ENCODE measurements at regions not wholly inside any gene's neighbourhood (a gene's known extent, or its start where the extent isn't known, plus 50 kb on each side); places are given as distances from the start of the nearest gene placed in this dataset.
"Not testable (repeated sequence)": the region's sequence is repeated elsewhere in the genome, so short reads cannot be mapped to it uniquely, and the experiment has no call there.

DNA sequence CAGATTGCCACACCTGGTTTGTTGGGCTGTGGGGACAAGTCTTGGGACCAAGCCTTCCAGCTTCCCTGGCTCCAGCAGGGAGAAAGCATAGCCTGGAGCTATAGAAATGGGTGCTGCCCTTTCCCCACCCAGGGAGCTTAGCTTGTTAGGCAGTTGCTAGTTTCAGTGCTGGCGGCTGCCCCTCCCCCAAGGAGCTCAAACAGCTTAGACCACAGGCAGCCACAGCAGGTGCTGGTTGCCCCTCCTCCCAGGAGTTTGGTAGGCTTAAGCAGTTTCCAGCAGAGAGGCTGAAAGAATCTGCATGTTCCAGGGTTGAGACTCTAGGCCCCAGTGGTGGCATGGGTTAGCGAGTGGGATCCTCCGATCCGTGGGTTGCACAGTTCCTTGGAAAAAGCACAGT is 889.7 kb downstream of the IGSF11 start:
- DNase-seq = no peak

DNA sequence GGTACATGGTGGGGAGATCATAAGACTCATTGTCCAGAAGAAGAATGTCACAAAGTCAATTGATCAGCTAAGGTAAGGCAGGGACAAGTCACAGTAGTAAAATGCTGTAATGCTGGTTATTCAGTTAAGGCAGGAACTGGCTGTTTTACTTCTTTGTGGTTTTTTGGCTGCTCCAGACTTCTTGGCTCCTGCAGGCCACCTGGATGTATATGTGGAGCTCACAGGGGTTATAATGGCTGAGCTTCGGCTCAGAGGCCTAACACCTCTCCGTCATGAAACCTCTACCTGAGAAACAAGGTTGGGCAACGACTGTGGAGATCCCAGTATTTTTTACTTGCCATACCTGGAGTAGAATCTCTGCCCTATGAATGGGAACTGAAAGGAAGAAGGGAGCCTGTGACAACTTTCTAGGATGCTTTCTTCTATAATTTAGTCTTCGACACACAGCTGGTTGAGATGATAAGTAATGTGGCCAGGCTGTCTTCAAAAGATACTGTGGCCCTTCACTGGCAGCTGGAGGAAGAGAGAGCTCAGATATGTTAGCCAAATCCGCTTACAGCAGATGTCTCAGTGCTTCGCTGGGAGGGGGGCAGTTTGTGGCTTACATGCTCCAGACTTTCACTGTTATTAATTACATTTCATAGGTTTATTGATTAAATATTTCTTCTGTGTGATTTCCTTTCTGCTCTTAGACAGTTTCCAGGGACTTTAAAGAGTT is 887.8 kb downstream of the IGSF11 start:
- no peak for DNase-seq

DNA sequence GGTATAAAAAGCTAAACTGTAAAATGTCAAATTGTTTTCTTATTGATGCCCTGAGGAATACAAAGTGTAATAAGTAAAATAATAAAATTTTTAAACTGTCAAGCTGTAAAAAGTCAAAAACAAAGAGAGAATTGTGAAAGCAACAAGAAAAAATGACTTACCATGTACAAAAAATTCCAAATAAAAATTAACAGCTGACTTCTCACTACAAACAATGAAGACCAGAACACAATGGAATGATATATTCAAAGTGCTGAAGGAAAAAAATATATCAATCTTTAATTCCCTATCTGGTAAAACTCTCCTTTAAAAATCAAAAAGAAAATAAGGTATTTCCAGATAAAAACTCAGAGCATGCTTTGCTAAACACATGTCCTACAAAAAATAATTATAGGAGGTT is 883.5 kb downstream of the IGSF11 start:
- DNase-seq = no peak

DNA sequence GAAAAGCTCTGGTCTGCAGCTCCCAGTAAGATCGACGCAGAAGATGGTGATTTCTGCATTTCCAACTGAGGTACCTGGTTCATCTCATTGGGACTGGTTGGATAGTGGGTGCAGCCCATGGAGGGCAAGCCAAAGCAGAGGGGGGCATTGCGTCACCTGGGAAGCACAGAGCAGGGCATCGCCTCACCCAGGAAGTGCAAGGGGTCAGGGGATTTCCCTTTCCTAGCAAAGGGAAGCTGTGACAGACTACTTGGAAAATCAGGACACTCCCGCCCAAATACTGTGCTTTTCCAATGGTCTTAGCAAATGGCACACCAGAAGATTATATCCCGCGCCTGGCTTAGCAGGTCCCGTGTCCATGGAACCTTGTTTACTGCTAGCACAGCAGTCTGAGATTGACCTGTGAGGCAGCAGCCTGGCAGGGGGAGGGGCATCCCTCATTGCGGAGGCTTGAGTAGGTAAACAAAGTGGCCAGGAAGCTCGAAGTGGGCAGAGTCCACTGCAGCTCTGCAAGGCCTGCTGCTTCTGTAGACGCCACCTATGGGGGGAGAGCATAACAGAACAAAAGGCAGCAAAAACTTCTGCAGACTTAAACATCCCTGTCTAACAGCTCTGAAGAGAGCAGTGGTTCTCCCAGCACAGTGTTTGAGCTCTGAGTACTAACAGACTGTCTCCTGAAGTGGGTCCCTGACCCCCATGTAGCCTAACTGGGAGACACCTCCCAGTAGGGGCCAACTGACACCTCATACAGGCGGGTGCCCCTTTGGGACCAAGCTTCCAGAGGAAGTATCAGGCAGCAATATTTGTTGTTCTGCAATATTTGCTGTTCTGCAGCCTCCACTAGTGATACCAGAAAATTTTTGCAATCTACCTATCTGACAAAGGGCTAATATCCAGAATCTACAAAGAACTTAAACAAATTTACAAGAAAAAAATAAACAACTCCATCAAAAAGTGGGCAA is 871.7 kb downstream of the IGSF11 start:
- not testable (repeated sequence) for DNase-seq

DNA sequence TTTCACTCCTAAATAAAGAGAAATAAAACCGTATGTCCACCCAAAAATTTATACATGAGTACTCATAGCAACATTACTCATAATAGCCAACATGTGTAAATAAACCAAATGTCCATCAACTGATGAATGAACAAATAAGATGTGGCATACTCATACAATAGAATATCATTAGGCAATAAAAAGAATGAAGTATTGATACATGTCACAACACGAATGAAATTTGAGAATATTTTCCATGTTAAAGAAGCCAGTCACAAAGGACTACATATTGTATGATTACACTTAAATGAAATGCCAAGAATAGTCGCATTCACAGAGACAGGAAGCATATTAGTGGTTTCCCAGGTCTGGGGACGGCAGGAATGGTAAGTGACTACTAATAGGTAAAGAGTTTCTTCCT is 869.2 kb downstream of the IGSF11 start:
- DNase-seq = no peak

DNA sequence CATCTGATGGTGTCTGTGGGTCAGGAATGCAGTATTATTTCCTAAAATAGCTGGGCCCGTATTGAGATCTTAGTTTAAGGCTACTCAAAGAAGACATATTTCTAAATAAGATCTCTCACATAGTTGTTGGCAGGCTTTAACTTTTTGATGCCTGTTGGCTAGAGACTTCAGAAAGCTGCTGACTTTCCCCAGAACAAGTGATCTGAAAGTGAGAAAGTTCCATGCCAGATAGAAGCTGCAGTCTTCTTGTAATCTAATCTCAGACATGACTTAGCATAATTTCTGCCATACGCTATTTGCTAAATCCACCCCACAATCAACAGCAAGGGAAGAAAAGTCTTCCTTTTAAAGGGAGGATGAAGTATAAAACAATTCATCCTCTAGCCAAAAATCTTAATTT is 867.1 kb downstream of the IGSF11 start:
- no peak for DNase-seq

DNA sequence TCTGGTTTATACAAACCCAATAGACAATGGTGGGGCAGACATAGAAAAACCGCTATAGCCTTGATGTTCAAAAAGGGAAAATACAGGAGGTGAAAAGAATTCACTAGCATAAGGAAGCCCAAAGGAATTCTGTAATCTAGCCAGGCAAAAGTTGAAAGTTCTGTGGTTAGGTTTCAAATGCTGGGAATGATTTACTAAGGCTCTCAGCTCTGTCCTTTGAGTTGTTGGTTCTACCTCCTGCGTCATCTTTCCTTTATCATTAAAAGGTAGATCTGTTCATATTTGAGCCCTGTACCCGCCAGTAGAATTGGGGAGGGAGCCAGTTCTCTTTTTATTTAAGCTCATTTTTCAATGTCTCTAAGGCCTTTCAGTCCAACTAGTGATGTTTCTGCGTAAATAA is 866.5 kb downstream of the IGSF11 start:
- DNase-seq = no peak

DNA sequence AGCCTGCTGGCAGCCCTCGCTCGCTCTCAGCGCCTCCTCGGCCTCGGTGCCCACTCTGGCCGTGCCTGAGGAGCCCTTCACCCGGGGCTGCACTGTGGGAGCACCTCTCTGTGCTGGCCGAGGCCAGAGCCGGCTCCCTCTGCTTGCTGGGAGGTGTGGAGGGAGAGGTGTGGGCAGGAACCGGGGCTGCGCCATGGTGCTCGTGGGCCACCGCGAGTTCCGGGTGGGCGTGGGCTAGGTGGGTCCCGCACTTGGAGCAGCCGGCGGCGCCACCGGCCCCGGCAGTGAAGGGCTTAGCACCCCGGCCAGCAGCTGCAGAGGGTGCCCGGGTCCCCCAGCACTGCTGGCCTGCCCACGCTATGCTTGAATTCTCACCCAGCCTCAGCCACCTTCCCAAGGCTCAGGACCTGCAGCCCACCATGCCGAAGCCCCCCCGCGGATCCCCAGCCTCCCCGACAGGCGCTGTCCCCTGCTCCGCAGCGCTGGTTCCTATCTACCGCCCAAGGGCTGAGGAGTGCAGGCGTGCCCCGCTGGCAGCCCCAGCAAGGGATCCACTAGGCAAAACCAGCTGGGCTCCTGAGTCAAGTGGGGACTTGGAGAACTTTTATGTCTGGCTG is 863.3 kb downstream of the IGSF11 start:
- no peak for DNase-seq

DNA sequence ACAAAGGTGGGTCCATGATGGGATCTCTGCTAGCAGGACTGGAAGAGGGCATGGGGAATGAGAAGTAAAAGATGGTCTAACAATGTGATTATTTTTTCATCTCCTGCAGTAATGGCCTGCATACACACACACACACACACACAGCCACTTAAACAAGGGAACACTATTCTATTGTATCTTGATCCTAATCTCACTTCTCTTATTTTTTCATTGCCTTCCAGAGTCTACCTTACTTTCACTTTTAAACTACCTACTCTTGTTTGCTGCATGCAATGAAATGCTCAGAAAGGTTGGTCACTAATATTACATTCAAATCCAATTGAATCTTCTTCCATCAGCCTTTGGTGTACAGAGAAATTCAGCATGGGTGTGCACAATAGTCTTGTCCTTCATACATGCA is 853.8 kb downstream of the IGSF11 start:
- DNase-seq = no peak

DNA sequence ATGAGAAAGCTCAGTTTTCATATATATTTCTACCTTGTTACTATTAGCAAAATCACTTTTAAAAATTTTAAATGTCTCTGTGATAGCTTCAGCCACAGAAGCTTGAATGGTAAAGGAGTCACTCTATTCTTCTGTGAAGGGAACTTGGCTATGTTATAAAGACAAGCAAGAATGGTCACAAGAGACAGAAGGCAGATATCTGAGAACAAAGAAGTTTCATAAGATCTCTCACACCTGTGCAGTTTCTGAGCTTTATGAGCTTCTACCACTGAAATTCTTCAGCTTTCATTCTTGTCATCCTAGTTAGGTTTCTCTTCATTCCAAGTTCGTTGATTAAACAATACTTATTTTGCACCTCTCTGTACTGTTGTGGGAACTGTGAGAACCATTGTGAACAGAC is 853.4 kb downstream of the IGSF11 start:
- no peak for DNase-seq

DNA sequence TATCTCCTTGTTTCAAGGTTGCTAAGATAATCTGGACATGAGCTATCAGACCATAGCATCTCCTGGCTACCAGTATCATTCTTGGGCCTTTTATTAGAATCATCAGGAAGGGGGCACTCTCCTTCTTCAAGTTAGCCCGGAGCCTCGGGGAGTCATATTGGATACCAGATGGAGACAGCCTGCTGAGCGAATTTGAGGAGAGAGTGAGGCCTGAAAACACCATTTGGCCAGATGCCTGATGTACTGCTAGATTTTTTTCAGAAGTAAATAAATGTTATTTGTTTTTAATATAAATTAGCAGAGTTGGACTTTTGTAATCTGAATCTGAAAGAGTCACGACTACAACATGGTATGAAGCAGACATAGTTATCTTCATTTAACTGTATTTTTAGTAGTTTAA is 848.6 kb downstream of the IGSF11 start:
- no peak for DNase-seq

DNA sequence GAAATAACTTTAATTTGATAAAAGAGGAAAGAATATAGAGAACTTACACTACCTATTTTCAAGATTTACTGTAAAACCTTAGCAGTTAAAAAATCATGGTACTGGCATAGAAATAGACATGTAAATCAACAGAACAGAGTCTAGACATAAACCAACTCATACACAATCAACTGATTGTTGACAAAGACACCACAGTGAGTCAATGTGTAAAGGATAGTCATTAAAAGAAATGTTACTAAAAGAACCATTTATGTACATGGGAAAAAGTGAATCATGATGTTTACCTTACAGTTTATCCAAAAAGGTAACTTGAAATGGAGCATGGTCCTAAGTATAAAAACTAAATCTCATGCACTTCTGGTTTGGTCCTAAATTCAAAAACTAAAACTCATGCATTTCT is 847.4 kb downstream of the IGSF11 start:
- DNase-seq = no peak

DNA sequence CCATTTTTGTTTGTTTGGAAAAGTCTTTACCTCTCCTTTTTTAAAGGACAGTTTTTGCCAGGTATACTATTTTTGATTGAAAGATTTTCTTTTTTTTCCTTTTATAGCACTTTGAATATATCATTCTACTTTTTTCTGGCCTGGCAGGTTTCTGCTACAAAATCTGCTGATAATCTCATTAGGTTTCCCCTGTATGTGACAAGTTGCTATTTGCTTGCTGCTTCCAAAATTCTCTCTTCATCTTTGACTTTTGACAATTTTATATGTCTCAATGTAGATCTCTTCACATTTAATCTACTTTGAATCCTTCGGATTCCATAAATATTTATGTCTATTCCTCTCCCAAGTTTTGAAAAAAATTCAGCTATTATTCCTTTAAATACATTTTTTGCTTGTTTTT is 838.5 kb downstream of the IGSF11 start:
- DNase-seq = no peak

DNA sequence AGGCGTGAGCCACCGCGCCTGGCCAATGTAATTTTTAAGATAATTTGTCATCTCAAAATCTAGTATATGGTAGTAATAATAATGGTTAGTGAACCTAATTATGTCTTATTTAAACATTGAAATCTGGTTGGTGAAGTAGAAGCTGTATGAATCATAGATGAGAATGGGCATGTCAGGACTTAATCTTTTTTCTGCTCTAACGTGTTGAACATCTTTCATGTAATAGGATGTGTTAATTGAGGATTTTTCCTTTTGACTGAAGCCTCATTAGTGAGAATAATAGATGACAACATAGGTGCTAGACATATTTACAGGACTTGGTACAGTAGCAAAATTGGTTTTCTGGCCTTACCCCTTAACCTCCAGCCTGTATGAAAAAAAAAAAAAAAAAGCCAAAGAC is 835.6 kb downstream of the IGSF11 start:
- no peak for DNase-seq

DNA sequence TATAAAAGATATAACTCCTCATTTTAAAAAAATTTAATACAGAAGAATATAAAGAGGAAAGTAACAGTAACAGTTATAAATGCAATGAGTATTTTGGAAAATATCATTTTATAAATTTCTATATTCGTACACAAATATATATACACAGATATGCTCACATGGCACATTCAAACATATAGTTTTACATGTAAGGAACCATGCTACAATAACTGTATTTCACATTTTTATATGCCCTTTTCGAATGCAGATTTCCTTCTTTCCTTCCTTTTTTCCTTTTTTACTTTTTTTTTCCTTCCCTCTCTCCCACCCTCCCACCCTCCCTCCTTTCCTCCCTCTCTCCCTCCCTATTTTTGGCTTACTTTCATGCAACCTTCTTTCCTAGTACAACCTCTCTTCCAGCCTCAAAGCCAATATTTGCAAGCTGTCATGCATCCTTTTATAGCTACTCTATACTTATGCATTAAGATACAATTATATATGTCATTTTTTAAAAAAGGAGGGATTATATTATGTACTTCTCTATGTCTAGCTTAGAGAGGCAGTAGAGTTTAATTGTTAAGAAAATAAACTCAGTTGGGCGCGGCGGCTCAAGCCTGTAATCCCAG is 830.5 kb downstream of the IGSF11 start:
- no peak for DNase-seq

DNA sequence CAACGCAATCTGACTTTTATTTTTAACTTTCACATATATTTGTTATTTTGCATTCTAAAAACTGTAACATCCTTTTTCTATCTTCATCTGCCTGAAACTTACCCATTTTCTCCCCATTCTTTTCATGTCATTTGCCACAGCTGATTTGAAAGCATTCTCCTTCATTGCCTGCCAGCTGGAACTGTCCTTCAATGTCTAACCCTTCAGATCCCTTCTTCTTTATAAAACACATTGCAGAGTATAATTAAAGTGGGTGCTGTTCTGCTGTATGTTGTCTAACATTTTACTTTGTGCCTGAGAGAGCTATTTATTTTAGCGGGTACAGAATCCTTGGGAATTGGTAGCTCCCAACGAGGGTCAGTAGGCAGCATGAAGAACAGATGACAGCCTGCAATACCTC is 827.4 kb downstream of the IGSF11 start:
- no peak for DNase-seq

DNA sequence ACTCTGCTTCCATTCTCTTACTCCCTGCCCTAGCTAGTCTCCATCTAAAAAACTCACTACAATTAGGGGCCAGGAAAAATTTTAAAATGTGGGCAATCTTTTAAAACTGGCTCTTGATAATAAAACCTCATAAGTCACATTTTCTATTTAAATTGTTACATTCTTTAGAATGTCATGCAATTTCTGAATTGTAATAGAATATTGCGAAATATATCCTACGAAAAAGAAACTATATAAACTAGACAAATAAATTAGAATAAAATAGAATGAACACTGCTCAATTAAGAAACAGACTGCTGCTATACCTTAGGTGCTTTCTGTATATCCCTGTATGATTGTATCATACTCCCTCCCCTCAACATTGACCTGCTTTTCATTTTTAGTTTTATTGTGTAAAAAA is 826.0 kb downstream of the IGSF11 start:
- no peak for DNase-seq

DNA sequence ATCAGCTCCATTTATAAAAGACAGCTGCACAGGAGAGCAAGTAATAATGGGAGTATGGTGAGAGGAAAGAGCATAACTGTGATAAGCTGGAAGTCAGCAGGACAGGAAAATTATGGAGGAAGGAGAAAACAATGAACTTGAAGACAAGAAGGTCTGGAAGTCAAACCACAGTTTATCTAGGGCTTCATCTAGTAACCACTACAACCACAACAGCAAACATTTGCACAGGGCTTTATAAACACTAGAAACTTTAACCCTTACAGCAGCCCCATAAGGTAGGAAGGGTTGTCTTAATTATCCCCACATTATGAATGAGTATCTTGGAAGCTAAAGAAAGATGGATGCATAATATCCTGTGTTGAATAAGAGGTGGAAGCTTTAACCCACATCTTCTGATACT is 820.8 kb downstream of the IGSF11 start:
- no peak for DNase-seq

DNA sequence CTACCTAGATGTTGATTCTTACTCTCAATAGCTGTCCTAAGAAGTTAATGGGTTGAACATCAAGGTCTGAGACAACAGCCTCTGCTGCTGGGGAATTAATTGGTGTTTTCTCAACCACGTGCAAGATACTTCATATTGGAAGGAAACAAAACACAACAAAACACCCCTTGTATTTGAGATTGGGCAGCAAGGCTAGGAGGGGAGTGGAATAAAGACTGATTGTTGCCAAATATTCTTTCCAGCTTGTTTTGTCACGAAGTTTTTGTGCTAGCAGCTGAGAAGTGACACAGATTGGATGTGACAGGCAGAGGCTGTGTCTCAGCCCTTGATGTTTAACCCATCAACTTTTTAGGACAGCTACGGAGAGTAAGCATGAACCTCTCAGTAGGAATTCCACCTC is 808.4 kb downstream of the IGSF11 start:
- no peak for DNase-seq

DNA sequence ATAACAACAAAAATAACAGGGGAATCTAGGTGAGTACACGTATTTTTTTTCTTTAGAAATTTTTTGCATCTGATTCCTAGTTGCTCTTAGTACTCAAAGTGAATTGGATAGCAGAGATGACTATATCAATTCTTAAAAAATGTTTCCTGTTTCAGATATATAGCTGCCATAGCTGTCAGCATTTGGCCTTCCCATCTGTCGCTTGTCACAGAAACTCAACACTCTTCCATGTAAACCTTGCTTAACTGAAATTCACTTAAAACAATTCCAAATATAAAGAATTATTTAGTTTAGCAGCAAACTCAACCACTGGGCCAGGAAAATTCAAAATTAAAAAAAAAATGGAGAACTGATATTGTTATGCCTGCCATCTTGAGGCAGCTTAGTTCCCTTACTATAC is 807.5 kb downstream of the IGSF11 start:
- DNase-seq = no peak

DNA sequence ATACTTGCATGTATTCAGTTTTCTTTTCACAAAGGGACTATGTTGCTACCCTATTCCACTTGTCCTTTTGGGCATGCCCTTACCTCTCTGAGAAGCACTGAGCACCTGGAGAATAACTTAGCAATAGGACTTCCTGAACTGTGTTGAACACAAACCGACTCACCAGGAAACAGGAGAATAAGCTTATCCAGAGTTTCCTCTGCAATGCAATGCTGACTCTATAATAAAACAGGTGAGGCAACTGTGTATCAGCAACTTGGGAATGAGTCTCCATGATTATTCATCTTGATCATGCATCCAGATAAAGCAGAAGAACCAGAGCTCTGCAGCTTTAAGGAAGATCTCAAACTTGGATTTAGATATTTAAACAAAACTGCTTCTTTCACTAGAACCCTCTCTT is 806.5 kb downstream of the IGSF11 start:
- DNase-seq = no peak

DNA sequence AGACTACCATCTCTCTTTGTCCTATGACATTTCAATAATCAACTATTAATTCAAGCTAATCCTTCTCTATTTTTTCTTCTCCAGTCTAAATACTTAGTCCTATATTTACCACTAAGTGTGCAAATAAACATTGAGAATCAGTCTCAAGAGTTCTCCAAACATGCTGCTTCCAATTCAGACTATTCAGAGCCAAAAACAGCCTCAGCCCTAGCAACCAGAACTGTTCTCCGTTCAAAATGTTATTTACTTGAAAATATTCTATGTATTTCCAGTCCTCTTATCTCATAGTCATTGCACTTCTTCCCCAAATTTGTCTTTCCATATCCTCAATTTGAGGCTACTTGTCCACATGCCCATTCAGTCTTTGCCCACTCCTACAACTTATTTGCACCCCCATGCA is 805.5 kb downstream of the IGSF11 start:
- DNase-seq = no peak

DNA sequence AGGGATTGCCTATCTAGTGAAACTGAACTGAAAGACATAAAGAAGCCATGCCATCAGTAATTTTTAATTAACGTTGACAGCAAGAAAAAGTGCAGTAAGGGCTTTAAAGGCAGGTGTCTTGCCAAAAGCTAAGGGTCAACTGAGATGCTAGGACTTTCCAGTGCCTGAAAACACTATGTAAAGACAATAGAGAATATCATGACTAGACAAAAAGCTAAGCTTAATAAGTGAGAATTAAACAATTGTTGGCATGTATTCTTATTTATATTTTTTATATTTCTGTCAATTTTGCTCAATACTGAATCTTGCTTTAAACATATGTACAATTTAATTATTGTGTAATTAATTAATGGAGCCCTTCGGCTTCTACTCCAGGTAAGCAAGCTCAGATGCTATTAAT is 803.1 kb downstream of the IGSF11 start:
- DNase-seq = no peak

DNA sequence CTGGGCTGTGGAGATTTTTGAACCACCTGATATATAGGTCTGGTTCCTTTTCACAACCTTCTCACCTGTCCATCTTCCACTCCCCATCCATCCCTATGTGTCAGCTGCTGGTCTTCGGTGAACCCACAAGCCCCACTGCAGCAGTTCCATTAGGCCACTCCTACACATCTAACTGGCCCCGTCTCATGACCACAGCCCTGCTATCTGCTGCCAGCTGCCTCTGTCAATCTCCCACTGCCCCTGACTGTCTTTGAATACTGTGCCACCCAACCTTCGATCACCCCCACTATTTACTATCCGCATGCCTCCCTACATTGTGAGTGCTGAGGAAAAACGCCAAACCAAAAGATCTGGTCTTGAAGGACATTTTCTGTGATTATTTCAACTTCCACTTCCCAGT is 795.4 kb downstream of the IGSF11 start:
- DNase-seq = no peak
